HFF-Myc (cell line): ENCODE measurements at regions not wholly inside any gene's neighbourhood (a gene's known extent, or its start where the extent isn't known, plus 50 kb on each side); places are given as distances from the start of the nearest gene placed in this dataset.

Experiments used
- DNase-seq: peaks from one replicate; pipeline ENCODE4 v3.0.0-alpha.2; 2011; ENCODE audit warnings: low read depth; ENCODE audit errors: extremely low read depth
- H3K4me3 ChIP-seq: replicated peaks from 2 replicates; pipeline ENCODE4 v1.5.1; 2011; ENCODE audit warnings: low read depth, mild to moderate bottlenecking, control low read depth, low read length
- CTCF ChIP-seq: IDR thresholded peaks from 2 replicates; pipeline ENCODE4 v1.5.1; 2012; ENCODE audit warnings: mild to moderate bottlenecking, low read depth, low read length, control low read depth; ENCODE audit errors: missing control alignments

- no peak for TF ChIP-seq CTCF
- H3K4me3 ChIP-seq = no peak overlapping the region
- no peak for DNase-seq
Observed at GRCh38 chr18:30705943-30706342, 336.6 kb downstream of the DSC3 start.

GRCh38 chr18:30698571-30698970 lies 344.0 kb downstream of the DSC3 start:
- TF ChIP-seq CTCF = no peak
- DNase-seq = no peak
- no peak overlapping the region for H3K4me3 ChIP-seq

GRCh38 chr18:30696201-30696600 lies 346.3 kb downstream of the DSC3 start:
- no peak for DNase-seq
- TF ChIP-seq CTCF = no peak
- no peak overlapping the region for H3K4me3 ChIP-seq

GRCh38 chr18:30694773-30695172 lies 347.8 kb downstream of the DSC3 start:
- no peak overlapping the region for H3K4me3 ChIP-seq
- TF ChIP-seq CTCF = no peak

GRCh38 chr18:30689216-30689615 lies 353.3 kb downstream of the DSC3 start:
- no peak for TF ChIP-seq CTCF
- no peak for DNase-seq
- no peak overlapping the region for H3K4me3 ChIP-seq

More at GRCh38 chr18:30694773-30695172, 347.8 kb downstream of the DSC3 start:
- no peak for DNase-seq

GRCh38 chr18:30687501-30687900 lies 355.0 kb downstream of the DSC3 start:
- no peak for TF ChIP-seq CTCF
- H3K4me3 ChIP-seq = no peak overlapping the region
- no peak for DNase-seq

GRCh38 chr18:30684825-30685481 lies 357.6 kb downstream of the DSC3 start:
- H3K4me3 ChIP-seq = no peak overlapping the region
- no peak for DNase-seq
- TF ChIP-seq CTCF = no peak
